Testis (tissue), 2 donors: ENCODE measurements at regions not wholly inside any gene's neighbourhood (a gene's known extent, or its start where the extent isn't known, plus 50 kb on each side); places are given as distances from the start of the nearest gene placed in this dataset.

Source experiments
- POLR2A ChIP-seq: fragments of 450-650 bp; IDR thresholded peaks from one replicate; pipeline ENCODE4 v1.6.1; 2017; ENCODE audit warnings: antibody characterized with exemption, mild to moderate bottlenecking, moderate library complexity
- TF ChIP-seq, protein P1 (sequence below), 3 experiments: fragments of 450-650 bp in 2 of 3; fragments of 200-600 bp in 1 of 3; sonication (generic) in 1 of 3; IDR thresholded peaks; one replicate each; pipeline ENCODE4 v1.5.1; 2016 to 2019; ENCODE audit warnings: antibody characterized with exemption in 3 of 3, mild to moderate bottlenecking in 2 of 3, moderate library complexity in 1 of 3

DNA sequence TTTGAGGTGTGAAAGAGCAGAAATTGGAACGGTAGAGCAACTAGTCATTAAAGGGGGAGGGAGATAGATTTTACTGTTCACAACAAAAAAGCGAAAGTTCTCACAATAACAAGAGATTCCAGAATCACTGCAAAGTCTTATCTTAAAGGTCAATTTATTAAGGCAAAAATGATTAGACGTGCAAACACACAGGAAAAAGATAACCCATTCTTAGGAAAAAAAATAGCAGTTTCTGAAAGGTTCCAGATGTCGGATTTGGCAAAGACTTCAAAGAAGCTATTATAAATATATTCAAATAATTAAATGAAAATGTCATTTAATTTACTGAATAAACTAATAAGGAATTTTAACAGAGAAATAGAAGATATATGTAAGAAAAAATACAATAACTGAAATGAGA, 70.8 kb upstream of the GNAI1 start:
- TF ChIP-seq, protein P1, sequence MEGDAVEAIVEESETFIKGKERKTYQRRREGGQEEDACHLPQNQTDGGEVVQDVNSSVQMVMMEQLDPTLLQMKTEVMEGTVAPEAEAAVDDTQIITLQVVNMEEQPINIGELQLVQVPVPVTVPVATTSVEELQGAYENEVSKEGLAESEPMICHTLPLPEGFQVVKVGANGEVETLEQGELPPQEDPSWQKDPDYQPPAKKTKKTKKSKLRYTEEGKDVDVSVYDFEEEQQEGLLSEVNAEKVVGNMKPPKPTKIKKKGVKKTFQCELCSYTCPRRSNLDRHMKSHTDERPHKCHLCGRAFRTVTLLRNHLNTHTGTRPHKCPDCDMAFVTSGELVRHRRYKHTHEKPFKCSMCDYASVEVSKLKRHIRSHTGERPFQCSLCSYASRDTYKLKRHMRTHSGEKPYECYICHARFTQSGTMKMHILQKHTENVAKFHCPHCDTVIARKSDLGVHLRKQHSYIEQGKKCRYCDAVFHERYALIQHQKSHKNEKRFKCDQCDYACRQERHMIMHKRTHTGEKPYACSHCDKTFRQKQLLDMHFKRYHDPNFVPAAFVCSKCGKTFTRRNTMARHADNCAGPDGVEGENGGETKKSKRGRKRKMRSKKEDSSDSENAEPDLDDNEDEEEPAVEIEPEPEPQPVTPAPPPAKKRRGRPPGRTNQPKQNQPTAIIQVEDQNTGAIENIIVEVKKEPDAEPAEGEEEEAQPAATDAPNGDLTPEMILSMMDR (IDR thresholded peaks at IDR 0.05) = no peak
- TF ChIP-seq POLR2A = no peak
